CD14-positive monocyte (primary cell): ENCODE measurements at regions not wholly inside any gene's neighbourhood (a gene's known extent, or its start where the extent isn't known, plus 50 kb on each side); places are given as distances from the start of the nearest gene placed in this dataset.

ENCODE experiments used
- DNase-seq, 3 donors: peaks; one replicate each; pipeline ENCODE4 v3.0.0-alpha.2; 2011 to 2022
- H2AFZ ChIP-seq: 2 replicates; pipeline ENCODE4 v1.6.0; 2012; ENCODE audit warnings: mild to moderate bottlenecking, low read depth, low read length, inconsistent platforms; ENCODE audit not compliant: insufficient read depth, poor library complexity, severe bottlenecking
- H3K27ac ChIP-seq, 2 donors: 1 replicate in 1 of 2; 2 replicates in 1 of 2; pipeline ENCODE4 v1.5.1; 2012 to 2013; ENCODE audit warnings: low read length in 2 of 2, control low read depth in 1 of 2, inconsistent platforms in 1 of 2, low read depth in 1 of 2, mild to moderate bottlenecking in 1 of 2
- H3K27me3 ChIP-seq, 2 donors: one replicate each; pipeline versions ENCODE4 v1.6.0 to v1.6.1; 2011 to 2013; ENCODE audit warnings: low read length in 2 of 2; ENCODE audit not compliant: control insufficient read depth in 2 of 2, insufficient read depth in 2 of 2
- H3K36me3 ChIP-seq, 2 donors: replicated peaks in 1 of 2; 1 replicate in 1 of 2; 2 replicates in 1 of 2; pipeline versions ENCODE4 v1.5.1 to v1.6.1; 2012 to 2013; ENCODE audit warnings: low read length in 2 of 2, control low read depth in 1 of 2, inconsistent platforms in 1 of 2, mild to moderate bottlenecking in 1 of 2; ENCODE audit not compliant: insufficient read depth in 2 of 2, control insufficient read depth in 1 of 2
- H3K4me1 ChIP-seq, 2 donors: 1 replicate in 1 of 2; 2 replicates in 1 of 2; pipeline versions ENCODE4 v1.5.1 to v1.6.1; 2012 to 2013; ENCODE audit warnings: low read length in 2 of 2, control low read depth in 1 of 2, inconsistent platforms in 1 of 2, mild to moderate bottlenecking in 1 of 2, moderate library complexity in 1 of 2; ENCODE audit not compliant: insufficient read depth in 2 of 2, control insufficient read depth in 1 of 2
- H3K4me2 ChIP-seq: replicated peaks from 2 replicates; pipeline ENCODE3; 2012; ENCODE audit warnings: low read length, moderate library complexity, mild to moderate bottlenecking; ENCODE audit not compliant: poor library complexity, severe bottlenecking; ENCODE audit errors: extremely low read depth
- H3K4me3 ChIP-seq, 3 experiments: fragments of 200-600 bp in 1 of 3; sonication (generic) in 1 of 3; replicated peaks in 1 of 3; 1 replicate in 2 of 3; 2 replicates in 1 of 3; pipeline ENCODE4 v1.5.1; 2011 to 2013; ENCODE audit warnings: low read length in 3 of 3, mild to moderate bottlenecking in 3 of 3, control low read depth in 2 of 3, low read depth in 2 of 3, inconsistent platforms in 1 of 3, moderate library complexity in 1 of 3
- H3K79me2 ChIP-seq: 2 replicates; pipeline ENCODE4 v1.6.0; 2012; ENCODE audit warnings: mild to moderate bottlenecking, control low read depth, inconsistent platforms, low read length, moderate library complexity; ENCODE audit not compliant: insufficient read depth
- H3K9ac ChIP-seq: 2 replicates; pipeline ENCODE4 v1.6.0; 2017; ENCODE audit warnings: low read length, mild to moderate bottlenecking; ENCODE audit not compliant: insufficient read depth, poor library complexity, severe bottlenecking
- H3K9me3 ChIP-seq, 2 donors: replicated peaks in 1 of 2; 1 replicate in 1 of 2; 2 replicates in 1 of 2; pipeline versions ENCODE4 v1.5.1 to v1.6.1; 2012 to 2013; ENCODE audit warnings: low read length in 2 of 2, control low read depth in 1 of 2; ENCODE audit not compliant: control insufficient read depth in 1 of 2, insufficient read depth in 1 of 2
- H4K20me1 ChIP-seq: 2 replicates; pipeline ENCODE4 v1.6.0; 2012; ENCODE audit warnings: mild to moderate bottlenecking, low read length, control low read depth, moderate library complexity; ENCODE audit not compliant: insufficient read depth
- H3K27ac Mint-ChIP-seq, 7 donors: one replicate each; pipeline ENCODE4 v1.8.0; 2020; ENCODE audit warnings: mild to moderate bottlenecking in 7 of 7, mixed read lengths in 7 of 7, moderate library complexity in 6 of 7, inconsistent platforms in 2 of 7
- H3K27me3 Mint-ChIP-seq, 3 donors: one replicate each; pipeline ENCODE4 v1.8.0; 2021 to 2022; ENCODE audit warnings: low read depth in 3 of 3, mild to moderate bottlenecking in 3 of 3, mixed read lengths in 3 of 3, moderate library complexity in 3 of 3, inconsistent platforms in 1 of 3
- H3K36me3 Mint-ChIP-seq, 2 donors: one replicate each; pipeline ENCODE4 v1.8.0; 2020; ENCODE audit warnings: mixed read lengths in 2 of 2, inconsistent platforms in 1 of 2, mild to moderate bottlenecking in 1 of 2
- H3K4me1 Mint-ChIP-seq: one replicate; pipeline ENCODE4 v1.8.0; 2020; ENCODE audit warnings: mild to moderate bottlenecking, mixed read lengths
- H3K4me3 Mint-ChIP-seq, 2 donors: one replicate each; pipeline ENCODE4 v1.8.0; 2020; ENCODE audit warnings: mild to moderate bottlenecking in 2 of 2, mixed read lengths in 2 of 2, moderate library complexity in 1 of 2
- H3K9me3 Mint-ChIP-seq, 7 donors: one replicate each; pipeline ENCODE4 v1.8.0; 2020 to 2022; ENCODE audit warnings: mixed read lengths in 7 of 7, mild to moderate bottlenecking in 6 of 7, moderate library complexity in 6 of 7, inconsistent platforms in 2 of 7
- CTCF ChIP-seq: fragments of 200-600 bp; IDR thresholded peaks from one replicate; pipeline ENCODE4 v1.8.0; 2022; ENCODE audit warnings: antibody characterized with exemption, mild to moderate bottlenecking
- WGBS: methylation state at CpG from one replicate; pipeline ENCODE4 v1.1.5; 2013; ENCODE audit warnings: missing lambda C conversion rate; ENCODE audit not compliant: insufficient coverage; 5-methylcytosine and 5-hydroxymethylcytosine counted together
- intact Hi-C, 2 donors: fragments of 100-400 bp; cut with micrococcal nuclease; formaldehyde crosslinking; loops; one replicate each; pipeline versions ENCODE4 v1.15.0 to v1.15.1; 2023

- H3K36me3 Mint-ChIP-seq: no peaks in the 10 kb centered on the region
- no peak for TF ChIP-seq CTCF
- H3K36me3 ChIP-seq: no peaks in the 10 kb centered on the region
- H3K4me3 ChIP-seq: no peak overlapping the region
- no peak overlapping the region for H3K27ac ChIP-seq
- peaks cover 0 to 3% (median 0%) of the 10 kb centered on the region in 3 donors for H3K27me3 Mint-ChIP-seq
- H3K27me3 ChIP-seq: no peaks in the 10 kb centered on the region
- H2AFZ ChIP-seq: no peak overlapping the region
- H3K9ac ChIP-seq: no peak overlapping the region
- H3K4me2 ChIP-seq: no peak overlapping the region
- no peak overlapping the region for H3K4me3 Mint-ChIP-seq
- intact Hi-C loops: no loop called here
- H3K79me2 ChIP-seq: no peaks in the 10 kb centered on the region
- no CpG with 5 or more reads among the region's 5 CpGs for WGBS
- H3K4me1 ChIP-seq: no peaks in the 10 kb centered on the region
- no peaks in the 10 kb centered on the region for H4K20me1 ChIP-seq
- no peak for DNase-seq
- H3K9me3 Mint-ChIP-seq: no peaks in the 10 kb centered on the region
- no peak overlapping the region for H3K27ac Mint-ChIP-seq
- H3K4me1 Mint-ChIP-seq: no peaks in the 10 kb centered on the region
- no peaks in the 10 kb centered on the region for H3K9me3 ChIP-seq
Observed at GRCh38 chr10:4677296-4678021, 148.5 kb upstream of the AKR1E2 start.

GRCh38 chr10:4676566-4676965 lies 149.4 kb upstream of the AKR1E2 start:
- Histone ChIP-seq H3K9ac (no peak overlapping the region), H3K27me3 (no peaks in the 10 kb centered on the region), H3K4me3 (no peak overlapping the region), H3K79me2 (no peaks in the 10 kb centered on the region), H3K27ac (no peak overlapping the region), H2AFZ (no peak overlapping the region), H4K20me1 (no peaks in the 10 kb centered on the region), H3K4me1 (no peaks in the 10 kb centered on the region), H3K36me3 (no peaks in the 10 kb centered on the region), H3K4me2 (no peak overlapping the region), H3K9me3 (no peaks in the 10 kb centered on the region)
- Mint-ChIP-seq H3K9me3 (no peaks in the 10 kb centered on the region), H3K27me3 (peaks cover 0 to 3% (median 0%) of the 10 kb centered on the region in 3 donors), H3K4me1 (no peaks in the 10 kb centered on the region), H3K27ac (no peak overlapping the region), H3K36me3 (no peaks in the 10 kb centered on the region), H3K4me3 (no peak overlapping the region)
- intact Hi-C loops: no loop called here
- TF ChIP-seq CTCF: no peak
- no CpG with 5 or more reads among the region's 3 CpGs for WGBS
- DNase-seq: no peak
